Esophagus muscularis mucosa (tissue), 3 donors: ENCODE measurements at regions not wholly inside any gene's neighbourhood (a gene's known extent, or its start where the extent isn't known, plus 50 kb on each side); places are given as distances from the start of the nearest gene placed in this dataset.

Source experiments
- POLR2AphosphoS5 ChIP-seq, 2 donors: sonication (generic); formaldehyde crosslinking; IDR thresholded peaks; one replicate each; pipeline ENCODE4 v1.6.1; 2017; ENCODE audit warnings: antibody characterized with exemption in 2 of 2
- TF ChIP-seq, protein P1 (sequence below), 3 experiments: fragments of 200-600 bp in 2 of 3; fragments of 450-650 bp in 1 of 3; sonication (generic) in 2 of 3; IDR thresholded peaks; one replicate each; pipeline ENCODE4 v1.5.1; 2017 to 2019; ENCODE audit warnings: antibody characterized with exemption in 3 of 3, mild to moderate bottlenecking in 2 of 3, moderate library complexity in 1 of 3

DNA sequence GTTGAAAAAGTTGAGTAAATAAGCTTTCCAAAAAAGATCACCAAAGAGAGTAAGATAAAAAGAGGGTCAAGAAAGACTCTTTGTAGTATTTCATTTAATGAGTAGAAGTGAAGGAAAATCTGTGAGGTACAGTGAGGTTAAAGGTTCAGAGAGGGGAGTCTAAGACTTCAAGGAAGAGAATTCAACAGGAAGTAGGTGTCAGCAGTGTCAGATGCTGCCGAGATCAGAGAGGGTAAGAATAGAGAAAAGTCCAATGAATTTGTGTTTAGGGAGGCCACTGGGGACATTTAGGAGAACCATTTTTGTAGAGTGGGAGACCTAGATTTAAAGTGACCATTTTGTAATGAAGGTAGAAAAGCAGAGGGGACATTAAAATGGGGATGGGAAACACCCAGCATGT is 71.6 kb upstream of the KRAS start:
- TF ChIP-seq, protein P1, sequence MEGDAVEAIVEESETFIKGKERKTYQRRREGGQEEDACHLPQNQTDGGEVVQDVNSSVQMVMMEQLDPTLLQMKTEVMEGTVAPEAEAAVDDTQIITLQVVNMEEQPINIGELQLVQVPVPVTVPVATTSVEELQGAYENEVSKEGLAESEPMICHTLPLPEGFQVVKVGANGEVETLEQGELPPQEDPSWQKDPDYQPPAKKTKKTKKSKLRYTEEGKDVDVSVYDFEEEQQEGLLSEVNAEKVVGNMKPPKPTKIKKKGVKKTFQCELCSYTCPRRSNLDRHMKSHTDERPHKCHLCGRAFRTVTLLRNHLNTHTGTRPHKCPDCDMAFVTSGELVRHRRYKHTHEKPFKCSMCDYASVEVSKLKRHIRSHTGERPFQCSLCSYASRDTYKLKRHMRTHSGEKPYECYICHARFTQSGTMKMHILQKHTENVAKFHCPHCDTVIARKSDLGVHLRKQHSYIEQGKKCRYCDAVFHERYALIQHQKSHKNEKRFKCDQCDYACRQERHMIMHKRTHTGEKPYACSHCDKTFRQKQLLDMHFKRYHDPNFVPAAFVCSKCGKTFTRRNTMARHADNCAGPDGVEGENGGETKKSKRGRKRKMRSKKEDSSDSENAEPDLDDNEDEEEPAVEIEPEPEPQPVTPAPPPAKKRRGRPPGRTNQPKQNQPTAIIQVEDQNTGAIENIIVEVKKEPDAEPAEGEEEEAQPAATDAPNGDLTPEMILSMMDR (IDR thresholded peaks at IDR 0.05), result no peak
- TF ChIP-seq POLR2AphosphoS5 (IDR thresholded peaks at IDR 0.05), result no peak
